Chondrocyte (in vitro differentiated cells): ENCODE measurements at regions not wholly inside any gene's neighbourhood (a gene's known extent, or its start where the extent isn't known, plus 50 kb on each side); places are given as distances from the start of the nearest gene placed in this dataset.

Source experiments
- DNase-seq: peaks from one replicate; pipeline ENCODE4 v3.0.0; 2021; ENCODE audit warnings: mixed read lengths, low spot score
- H3K27ac Mint-ChIP-seq: one replicate; pipeline ENCODE4 v1.8.0; 2021; ENCODE audit warnings: mild to moderate bottlenecking, moderate library complexity, mixed read lengths; ENCODE audit not compliant: unreplicated experiment
- H3K27me3 Mint-ChIP-seq: 2 replicates; pipeline ENCODE4 v1.8.0; 2021; ENCODE audit warnings: low read depth, mixed read lengths
- H3K36me3 Mint-ChIP-seq: 2 replicates; pipeline ENCODE4 v1.8.0; 2021; ENCODE audit warnings: low read depth, mixed read lengths
- H3K4me1 Mint-ChIP-seq: 2 replicates; pipeline ENCODE4 v1.8.0; 2021; ENCODE audit warnings: low read depth, mild to moderate bottlenecking, mixed read lengths
- H3K4me3 Mint-ChIP-seq: one replicate; pipeline ENCODE4 v1.8.0; 2021; ENCODE audit warnings: mild to moderate bottlenecking, moderate library complexity, mixed read lengths; ENCODE audit not compliant: unreplicated experiment
- H3K9me3 Mint-ChIP-seq: 2 replicates; pipeline ENCODE4 v1.8.0; 2021; ENCODE audit warnings: low read depth, mixed read lengths
- CTCF ChIP-seq: fragments of 200-600 bp; sonication (generic); IDR thresholded peaks from 2 replicates; pipeline ENCODE4 v1.5.0; 2021; ENCODE audit warnings: antibody characterized with exemption, mild to moderate bottlenecking, moderate library complexity

- H3K27me3 Mint-ChIP-seq: no peaks in the 10 kb centered on the region
- no peaks in the 10 kb centered on the region for H3K4me1 Mint-ChIP-seq
- no peak for TF ChIP-seq CTCF
- peaks cover 3% of the 10 kb centered on the region for H3K9me3 Mint-ChIP-seq
- H3K4me3 Mint-ChIP-seq: no peak overlapping the region
- H3K27ac Mint-ChIP-seq: no peak overlapping the region
- H3K36me3 Mint-ChIP-seq: no peaks in the 10 kb centered on the region
- DNase-seq: no peak
Observed at GRCh38 chr4:28435314-28435713, 1574.7 kb downstream of the STIM2 start.

- Mint-ChIP-seq H3K9me3 (peaks cover 3% of the 10 kb centered on the region), H3K4me3 (no peak overlapping the region), H3K27me3 (no peaks in the 10 kb centered on the region), H3K4me1 (no peaks in the 10 kb centered on the region), H3K27ac (no peak overlapping the region), H3K36me3 (no peaks in the 10 kb centered on the region)
- DNase-seq: no peak
- no peak for TF ChIP-seq CTCF
Observed at GRCh38 chr4:28436191-28437080, 1575.8 kb downstream of the STIM2 start.

- Mint-ChIP-seq H3K27ac (no peak overlapping the region), H3K4me1 (no peaks in the 10 kb centered on the region), H3K36me3 (no peaks in the 10 kb centered on the region), H3K4me3 (no peak overlapping the region), H3K9me3 (peaks cover 3% of the 10 kb centered on the region), H3K27me3 (no peaks in the 10 kb centered on the region)
- no peak for DNase-seq
- TF ChIP-seq CTCF: no peak
Observed at GRCh38 chr4:28443371-28443770, 1582.7 kb downstream of the STIM2 start.

- no peak overlapping the region for H3K4me3 Mint-ChIP-seq
- no peak overlapping the region for H3K27ac Mint-ChIP-seq
- no peak for TF ChIP-seq CTCF
- peaks cover 3% of the 10 kb centered on the region for H3K9me3 Mint-ChIP-seq
- H3K36me3 Mint-ChIP-seq: no peaks in the 10 kb centered on the region
- no peaks in the 10 kb centered on the region for H3K4me1 Mint-ChIP-seq
- no peak for DNase-seq
- no peaks in the 10 kb centered on the region for H3K27me3 Mint-ChIP-seq
Observed at GRCh38 chr4:28443801-28444412, 1583.3 kb downstream of the STIM2 start.

- H3K27me3 Mint-ChIP-seq: no peaks in the 10 kb centered on the region
- no peak overlapping the region for H3K4me3 Mint-ChIP-seq
- no peaks in the 10 kb centered on the region for H3K4me1 Mint-ChIP-seq
- H3K27ac Mint-ChIP-seq: no peak overlapping the region
- TF ChIP-seq CTCF: no peak
- peaks cover under 1% of the 10 kb centered on the region for H3K9me3 Mint-ChIP-seq
- H3K36me3 Mint-ChIP-seq: no peaks in the 10 kb centered on the region
- no peak for DNase-seq
Observed at GRCh38 chr4:28444886-28445496, 1584.3 kb downstream of the STIM2 start.
